ENCODE measurements at regions not wholly inside any gene's neighbourhood (a gene's known extent, or its start where the extent isn't known, plus 50 kb on each side); places are given as distances from the start of the nearest gene placed in this dataset.
"Not testable (repeated sequence)": the region's sequence is repeated elsewhere in the genome, so short reads cannot be mapped to it uniquely, and the experiment has no call there.

GRCh38 chrX:34238896-34239295, 106.8 kb upstream of the FAM47A start:
- H3K9me3 ChIP-seq (ENCODE audit: control insufficient read depth, insufficient read depth, low read length): no peaks in the 10 kb centered on the region
- H4K20me1 ChIP-seq (ENCODE audit: control insufficient read depth, insufficient read depth, low read depth, low read length): no peaks in the 10 kb centered on the region
- no peaks in the 10 kb centered on the region for H3K27me3 ChIP-seq (ENCODE audit: control insufficient read depth, low read length)
- no peak overlapping the region for H3K27ac ChIP-seq (ENCODE audit: low read depth, low read length)
- H3K4me3 ChIP-seq (ENCODE audit: low read length): no peak overlapping the region
- no peaks in the 10 kb centered on the region for H3K9me2 ChIP-seq (replicated peaks; ENCODE audit: control insufficient read depth, low read length)
- H3K4me2 ChIP-seq (ENCODE audit: low read length): no peak overlapping the region
- TF ChIP-seq CTCF (IDR thresholded peaks at IDR 0.05; ENCODE audit: low read depth, low read length, poor library complexity, severe bottlenecking): no peak
- TF ChIP-seq EZH2phosphoT487 (IDR thresholded peaks at IDR 0.05; ENCODE audit: borderline replicate concordance, low read length): no peak
- no peaks in the 10 kb centered on the region for H3F3A ChIP-seq (ENCODE audit: control insufficient read depth, insufficient read depth)
- no peaks in the 10 kb centered on the region for H3K36me3 ChIP-seq (ENCODE audit: control insufficient read depth, low read length)
- no peaks in the 10 kb centered on the region for H3K79me2 ChIP-seq (ENCODE audit: control insufficient read depth, low read length)
- H3K4me1 ChIP-seq (ENCODE audit: control insufficient read depth, low read length): no peaks in the 10 kb centered on the region

DNA sequence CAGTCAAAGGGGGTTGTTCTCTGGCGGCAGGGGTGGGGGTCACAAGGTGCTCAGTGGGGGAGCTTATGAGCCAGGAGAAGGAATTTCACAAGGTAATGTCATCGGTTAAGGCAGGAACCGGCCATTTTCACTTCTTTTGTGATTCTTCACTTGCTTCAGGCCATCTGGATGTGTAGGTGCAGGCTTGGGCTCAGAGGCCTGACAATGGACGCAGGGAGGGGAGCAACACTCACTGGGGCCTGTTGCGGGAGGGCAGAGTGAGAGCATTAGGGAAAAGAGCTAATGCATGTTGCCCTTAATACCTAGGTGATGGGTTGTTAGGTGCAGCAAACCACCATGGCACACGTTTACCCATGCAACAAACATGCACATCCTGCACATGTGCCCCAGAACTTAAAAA, 98.0 kb upstream of the FAM47A start:
- not testable (repeated sequence) for H3K27ac ChIP-seq (ENCODE audit: low read depth, low read length); H3K4me2 ChIP-seq (ENCODE audit: low read length); H3K4me1 ChIP-seq (ENCODE audit: control insufficient read depth, low read length); H3K9me3 ChIP-seq (ENCODE audit: control insufficient read depth, insufficient read depth, low read length); H3K79me2 ChIP-seq (ENCODE audit: control insufficient read depth, low read length); H3K9me2 ChIP-seq (replicated peaks; ENCODE audit: control insufficient read depth, low read length); H3F3A ChIP-seq (ENCODE audit: control insufficient read depth, insufficient read depth); H3K36me3 ChIP-seq (ENCODE audit: control insufficient read depth, low read length); H3K27me3 ChIP-seq (ENCODE audit: control insufficient read depth, low read length); H3K4me3 ChIP-seq (ENCODE audit: low read length); H4K20me1 ChIP-seq (ENCODE audit: control insufficient read depth, insufficient read depth, low read depth, low read length)

GRCh38 chrX:34227804-34228203, 95.7 kb upstream of the FAM47A start:
- Histone ChIP-seq H3K4me2 (ENCODE audit: low read length) (no peak overlapping the region), H3K4me3 (ENCODE audit: low read length) (no peak overlapping the region), H3K79me2 (ENCODE audit: control insufficient read depth, low read length) (no peaks in the 10 kb centered on the region), H3F3A (ENCODE audit: control insufficient read depth, insufficient read depth) (no peaks in the 10 kb centered on the region), H3K4me1 (ENCODE audit: control insufficient read depth, low read length) (no peaks in the 10 kb centered on the region), H3K27ac (ENCODE audit: low read depth, low read length) (no peak overlapping the region), H3K9me2 (replicated peaks; ENCODE audit: control insufficient read depth, low read length) (no peaks in the 10 kb centered on the region), H4K20me1 (ENCODE audit: control insufficient read depth, insufficient read depth, low read depth, low read length) (no peaks in the 10 kb centered on the region), H3K27me3 (ENCODE audit: control insufficient read depth, low read length) (no peaks in the 10 kb centered on the region), H3K9me3 (ENCODE audit: control insufficient read depth, insufficient read depth, low read length) (no peaks in the 10 kb centered on the region), H3K36me3 (ENCODE audit: control insufficient read depth, low read length) (no peaks in the 10 kb centered on the region)
- no peak for TF ChIP-seq CTCF (IDR thresholded peaks at IDR 0.05; ENCODE audit: low read depth, low read length, poor library complexity, severe bottlenecking)
- TF ChIP-seq EZH2phosphoT487 (IDR thresholded peaks at IDR 0.05; ENCODE audit: borderline replicate concordance, low read length): no peak

DNA sequence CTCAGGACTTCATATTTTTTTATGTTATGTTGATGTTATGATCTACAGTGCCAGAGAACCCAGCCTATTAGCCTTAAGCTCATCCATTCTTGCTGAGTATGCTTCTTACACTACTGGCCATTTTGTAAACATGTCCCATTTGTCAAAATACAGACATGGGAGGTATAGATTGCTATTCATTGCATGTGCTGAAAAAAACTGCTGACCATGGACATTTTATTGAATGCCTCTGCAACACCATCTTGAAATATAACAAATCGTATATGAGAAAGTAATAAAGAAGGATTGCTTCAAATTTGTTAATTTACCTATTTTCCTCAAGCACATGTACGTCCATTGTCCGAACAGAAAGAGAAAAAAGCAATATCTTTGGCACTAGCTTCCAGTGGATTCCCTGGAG, 91.5 kb upstream of the FAM47A start:
- Histone ChIP-seq H3K79me2 (ENCODE audit: control insufficient read depth, low read length) (no peaks in the 10 kb centered on the region), H3K4me2 (ENCODE audit: low read length) (no peak overlapping the region), H3K27ac (ENCODE audit: low read depth, low read length) (no peak overlapping the region), H3K9me3 (ENCODE audit: control insufficient read depth, insufficient read depth, low read length) (no peaks in the 10 kb centered on the region), H3K36me3 (ENCODE audit: control insufficient read depth, low read length) (no peaks in the 10 kb centered on the region), H3K4me3 (ENCODE audit: low read length) (no peak overlapping the region), H3K9me2 (replicated peaks; ENCODE audit: control insufficient read depth, low read length) (no peaks in the 10 kb centered on the region), H3K27me3 (ENCODE audit: control insufficient read depth, low read length) (no peaks in the 10 kb centered on the region), H3F3A (ENCODE audit: control insufficient read depth, insufficient read depth) (no peaks in the 10 kb centered on the region), H4K20me1 (ENCODE audit: control insufficient read depth, insufficient read depth, low read depth, low read length) (no peaks in the 10 kb centered on the region), H3K4me1 (ENCODE audit: control insufficient read depth, low read length) (no peaks in the 10 kb centered on the region)
- TF ChIP-seq CTCF (IDR thresholded peaks at IDR 0.05; ENCODE audit: low read depth, low read length, poor library complexity, severe bottlenecking) (no peak), EZH2phosphoT487 (IDR thresholded peaks at IDR 0.05; ENCODE audit: borderline replicate concordance, low read length) (no peak)
